Upper lobe of left lung (tissue), 4 donors: ENCODE measurements at regions not wholly inside any gene's neighbourhood (a gene's known extent, or its start where the extent isn't known, plus 50 kb on each side); places are given as distances from the start of the nearest gene placed in this dataset.

Experiments
- CTCF ChIP-seq, 6 experiments: fragments of 450-650 bp in 4 of 6; fragments of 200-600 bp in 2 of 6; sonication (generic) in 2 of 6; IDR thresholded peaks; one replicate each; pipeline ENCODE4 v1.5.1; 2016 to 2019; ENCODE audit warnings: antibody characterized with exemption in 6 of 6
- EP300 ChIP-seq, 4 donors: sonication (generic); formaldehyde crosslinking; IDR thresholded peaks; one replicate each; pipeline ENCODE4 v1.5.1; 2017; ENCODE audit warnings: antibody characterized with exemption in 4 of 4, control low read depth in 2 of 4

- TF ChIP-seq EP300 (IDR thresholded peaks at IDR 0.05) (no peak), CTCF (IDR thresholded peaks at IDR 0.05) (no peak)
Observed at GRCh38 chr2:138122891-138123290, 158.6 kb downstream of the HNMT start.
